T1000 (cell line): ENCODE measurements at regions not wholly inside any gene's neighbourhood (a gene's known extent, or its start where the extent isn't known, plus 50 kb on each side); places are given as distances from the start of the nearest gene placed in this dataset.

Experiments used
- DNase-seq: peaks from one replicate; lab custom pipeline; 2025; ENCODE audit warnings: mixed read lengths; lab: John Stamatoyannopoulos, UW

- DNase-seq = no peak
Measured at GRCh38 chr22:48054596-48054995, 1292.1 kb downstream of the TBC1D22A start.

GRCh38 chr22:48053973-48054372 is 1291.5 kb downstream of the TBC1D22A start:
- DNase-seq = no peak

DNA sequence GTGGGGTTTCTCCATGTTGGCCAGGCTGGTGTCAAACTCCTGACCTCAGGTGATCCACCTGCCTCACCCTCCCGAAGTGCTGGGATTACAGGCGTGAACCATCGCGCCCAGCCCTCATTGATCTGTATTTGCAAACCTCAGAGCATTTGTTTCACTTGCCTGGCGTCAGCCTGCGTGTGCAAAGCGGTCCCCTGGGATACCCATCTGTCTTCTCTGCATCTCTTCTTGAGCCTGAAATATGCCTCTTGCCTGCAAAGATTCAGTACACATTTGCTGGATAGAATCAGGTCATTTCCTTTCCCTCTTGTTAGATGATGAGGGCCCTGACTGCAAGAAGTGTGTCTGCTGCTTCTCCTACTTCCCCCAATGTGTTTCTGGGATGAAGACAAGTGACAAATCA is 1291.0 kb downstream of the TBC1D22A start:
- DNase-seq = no peak

- DNase-seq = no peak
Measured at GRCh38 chr22:48052621-48052890, 1290.1 kb downstream of the TBC1D22A start.

DNA sequence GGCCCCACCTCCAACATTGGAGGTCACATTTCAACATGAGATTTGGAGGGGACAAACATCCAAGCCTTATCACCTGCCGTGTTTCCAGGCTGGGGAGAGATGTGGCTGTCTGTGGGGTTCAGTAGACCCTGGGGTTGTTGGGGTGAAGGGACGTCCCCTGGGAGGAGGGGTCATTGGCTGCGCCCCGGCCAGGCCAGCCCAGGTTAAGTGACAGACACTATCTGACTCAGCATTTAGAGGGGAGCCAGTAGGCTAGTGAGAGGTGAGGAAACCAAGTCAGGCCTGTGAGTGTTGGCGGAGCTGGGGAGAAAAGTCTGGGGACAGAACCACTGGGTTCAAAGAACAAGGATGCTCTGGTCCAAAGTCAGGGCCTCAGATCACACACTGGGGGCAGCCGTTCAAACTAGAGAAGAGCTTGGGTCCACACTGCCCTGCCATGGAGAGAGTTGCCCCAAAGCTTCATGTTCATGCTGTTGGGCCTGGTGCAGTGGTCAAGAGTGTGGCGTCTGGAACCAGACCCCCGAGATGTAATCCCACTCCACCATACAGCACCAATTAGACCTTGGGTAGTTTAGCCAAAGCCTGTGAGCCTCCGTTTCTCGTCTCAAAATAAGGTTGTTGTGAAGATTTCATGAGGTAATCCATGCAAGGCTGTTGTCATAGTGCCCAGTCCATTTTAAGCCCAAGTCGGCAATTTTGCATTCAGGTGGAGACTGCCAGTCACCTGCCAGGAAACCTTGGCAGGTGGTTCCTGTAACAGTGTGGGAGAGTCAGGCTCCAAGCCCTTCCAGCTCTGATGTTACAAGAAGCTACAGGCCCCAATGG is 1289.6 kb downstream of the TBC1D22A start:
- no peak for DNase-seq

DNA sequence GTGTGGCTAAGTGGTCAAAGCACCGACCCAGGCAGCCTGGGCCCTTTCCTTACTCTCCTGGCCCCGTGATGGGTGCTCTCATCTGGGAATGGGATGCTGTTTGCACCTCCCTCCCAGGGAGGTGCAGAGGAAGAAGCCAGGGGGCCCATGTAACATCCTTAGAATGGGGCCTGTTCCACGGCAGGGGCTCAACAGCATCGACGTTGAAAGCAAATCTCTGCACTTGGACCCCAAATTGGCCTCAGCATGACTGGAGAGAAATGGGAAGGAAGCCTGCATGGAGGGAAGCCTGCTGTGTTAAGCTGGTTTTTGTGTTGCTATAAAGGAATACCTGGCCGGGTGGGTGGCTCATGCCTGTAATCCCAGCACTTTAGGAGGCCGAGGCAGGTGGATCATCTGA is 1288.4 kb downstream of the TBC1D22A start:
- no peak for DNase-seq

DNA sequence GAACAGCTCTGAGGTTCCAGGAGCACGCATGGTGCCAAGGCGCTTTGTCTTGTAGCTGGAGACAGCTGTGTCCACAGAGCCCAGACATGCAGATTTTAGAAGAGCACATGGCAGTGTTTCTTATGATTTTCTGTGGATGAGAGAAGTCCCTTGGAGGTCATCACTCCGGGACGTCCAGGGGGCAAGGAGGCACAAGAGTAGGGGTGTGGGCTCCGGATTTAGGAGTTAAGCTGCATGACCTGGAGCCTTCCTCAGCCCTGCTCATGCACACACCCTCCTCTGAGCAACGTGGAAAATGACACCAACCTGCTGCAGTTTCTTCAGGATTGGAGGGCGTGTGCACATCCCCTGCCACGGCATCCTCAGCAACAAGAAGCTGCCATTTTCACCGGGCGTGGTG is 1286.7 kb downstream of the TBC1D22A start:
- DNase-seq = no peak

- no peak for DNase-seq
Measured at GRCh38 chr22:48047722-48048500, 1285.5 kb downstream of the TBC1D22A start.

GRCh38 chr22:48045369-48045768 is 1282.9 kb downstream of the TBC1D22A start:
- no peak for DNase-seq

DNA sequence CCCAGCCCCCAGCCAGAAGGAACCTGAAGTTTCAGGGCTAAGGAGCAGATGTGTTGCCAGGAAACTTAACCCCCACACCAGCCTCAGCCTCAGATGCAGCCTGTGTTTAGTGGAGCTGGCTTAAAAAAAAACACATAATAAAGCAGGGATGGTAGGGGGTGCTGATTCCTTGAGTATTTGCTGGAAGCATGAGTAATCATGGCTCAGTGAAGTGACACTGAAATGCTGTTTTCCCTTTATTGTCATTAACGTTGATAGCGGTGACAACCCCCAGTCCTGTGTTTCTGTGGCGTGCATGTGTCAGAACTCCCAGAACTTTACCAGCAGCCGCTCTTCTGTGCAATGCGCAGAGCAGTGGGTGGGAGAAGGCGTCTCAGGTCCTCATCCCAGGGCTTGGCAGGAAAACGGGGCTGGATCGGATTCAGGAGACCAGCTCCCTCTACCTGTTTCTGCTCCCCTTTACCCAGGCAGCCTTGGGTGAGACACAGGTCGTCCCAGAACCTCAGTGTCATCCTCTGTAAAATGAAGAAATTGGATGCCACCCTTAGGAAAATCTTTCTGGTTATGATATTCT is 1282.1 kb downstream of the TBC1D22A start:
- DNase-seq = no peak

GRCh38 chr22:48043581-48043980 is 1281.1 kb downstream of the TBC1D22A start:
- DNase-seq = no peak

GRCh38 chr22:48042621-48043395 is 1280.4 kb downstream of the TBC1D22A start:
- no peak for DNase-seq

DNA sequence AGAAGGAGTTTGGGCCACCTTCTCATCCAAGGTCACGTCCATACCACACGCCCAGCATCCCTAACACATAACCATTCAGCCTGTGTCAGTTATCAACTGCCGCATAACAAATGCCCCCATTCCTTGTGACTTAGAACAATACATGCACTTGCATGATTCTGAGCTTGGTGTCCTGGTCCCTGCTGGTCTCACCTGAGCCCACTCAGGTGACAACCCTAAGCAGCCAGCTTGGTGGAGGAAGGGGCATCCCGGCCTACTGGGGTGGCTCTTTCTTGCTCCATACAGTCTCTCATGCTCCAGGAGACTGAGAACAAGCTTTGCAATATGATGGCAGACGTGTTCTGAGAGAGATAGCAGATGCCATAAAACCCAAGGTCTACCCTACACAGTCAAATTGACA is 1276.9 kb downstream of the TBC1D22A start:
- no peak for DNase-seq

DNA sequence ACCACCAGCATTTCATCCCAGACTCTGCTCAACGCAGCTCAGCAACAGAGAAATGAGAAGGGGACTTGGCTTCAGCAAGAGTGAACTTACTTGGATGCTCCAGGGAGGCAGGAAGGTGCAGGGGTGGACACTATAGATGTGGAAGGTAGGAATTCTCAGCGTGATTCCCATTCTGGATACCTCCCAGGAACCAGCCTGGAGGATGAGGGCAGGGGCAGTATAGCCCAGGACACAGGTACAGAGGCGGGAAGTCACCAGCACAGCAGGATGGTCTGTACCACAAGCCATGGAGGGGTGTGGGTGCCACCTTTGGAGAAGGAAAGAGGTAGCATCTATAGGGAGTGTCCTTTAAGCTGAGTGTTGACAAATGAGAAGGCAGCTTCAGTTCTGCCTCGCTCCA is 1275.2 kb downstream of the TBC1D22A start:
- DNase-seq = no peak

- no peak for DNase-seq
Measured at GRCh38 chr22:48035897-48036296, 1273.4 kb downstream of the TBC1D22A start.

DNA sequence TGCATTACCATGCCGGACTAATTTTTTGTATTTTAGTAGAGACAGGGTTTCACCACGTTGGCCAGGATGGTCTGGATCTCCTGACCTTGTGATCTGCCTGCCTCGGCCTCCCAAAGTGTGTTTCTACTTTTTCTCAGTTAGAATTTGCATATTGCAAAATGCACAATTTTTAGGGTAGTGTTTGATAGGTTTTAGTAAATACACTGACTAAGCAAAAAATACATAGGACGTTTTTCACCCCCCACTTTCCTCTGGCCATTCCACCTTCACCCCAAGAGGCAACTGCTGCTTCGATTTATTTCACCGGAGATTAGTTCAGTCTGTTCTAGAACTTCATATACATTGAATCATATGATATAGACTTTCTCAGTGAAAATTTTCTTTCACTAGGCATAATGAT is 1269.1 kb downstream of the TBC1D22A start:
- no peak for DNase-seq

DNA sequence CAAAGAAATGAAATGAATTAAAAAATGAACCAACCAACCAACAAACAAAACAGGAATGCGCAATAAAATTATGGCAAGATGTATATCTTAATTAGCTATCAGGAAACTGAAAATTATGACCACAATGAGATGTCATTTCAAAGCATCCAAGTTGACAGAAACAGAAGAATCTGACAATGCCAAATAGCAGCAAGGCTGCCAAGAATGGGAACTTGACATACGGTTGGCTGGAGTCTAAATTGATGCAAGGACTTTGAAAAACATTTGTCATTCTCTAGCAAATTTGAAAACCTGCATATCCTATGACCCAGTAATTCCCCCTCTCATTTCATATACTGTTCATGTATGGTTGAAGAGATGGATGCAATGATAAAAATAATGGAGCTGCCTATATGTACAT is 1262.6 kb downstream of the TBC1D22A start:
- no peak for DNase-seq

DNA sequence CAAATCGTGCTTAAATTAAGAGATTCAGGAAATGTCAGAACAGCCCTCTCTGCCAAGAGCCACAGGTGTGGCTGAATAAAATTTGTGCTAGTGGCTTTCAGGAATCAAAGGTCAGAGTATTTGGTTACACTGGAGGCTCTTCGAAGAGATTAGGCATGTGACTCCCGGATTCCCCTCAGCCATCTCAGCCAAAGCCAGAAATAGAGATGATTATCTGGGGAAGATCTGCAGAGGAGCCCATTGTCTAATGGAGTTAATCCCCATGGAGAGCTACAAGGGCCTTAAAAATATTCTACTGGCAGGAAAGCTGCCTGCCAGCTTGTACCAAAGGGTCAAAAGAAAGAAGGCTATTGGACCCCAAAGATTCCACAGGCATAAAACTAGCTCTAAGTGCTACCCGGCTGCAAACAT is 1259.5 kb downstream of the TBC1D22A start:
- DNase-seq = no peak

- no peak for DNase-seq
Measured at GRCh38 chr22:48018346-48018745, 1255.9 kb downstream of the TBC1D22A start.

DNA sequence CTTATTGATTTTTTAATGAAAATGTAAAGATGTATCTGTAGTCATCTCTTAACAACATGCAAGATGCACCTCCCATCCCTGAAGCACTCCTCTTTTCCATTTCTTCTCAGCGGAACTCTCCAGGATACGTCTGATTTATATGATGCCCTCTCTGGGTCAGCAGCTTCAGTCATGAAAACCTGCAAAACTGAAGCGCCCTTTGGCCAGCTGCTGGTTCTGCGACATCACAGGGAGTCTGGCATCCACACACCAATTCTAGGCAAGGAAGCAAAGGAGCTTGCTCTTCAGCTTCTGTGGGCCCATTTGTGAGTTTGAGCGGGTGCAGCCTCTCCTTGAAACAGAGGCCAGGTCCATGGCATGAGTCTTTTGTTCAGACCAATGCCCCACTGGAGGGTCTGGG is 1253.3 kb downstream of the TBC1D22A start:
- DNase-seq = no peak

GRCh38 chr22:48004936-48005335 is 1242.5 kb downstream of the TBC1D22A start:
- DNase-seq = no peak

GRCh38 chr22:48004038-48004437 is 1241.6 kb downstream of the TBC1D22A start:
- no peak for DNase-seq
